Esophagus (tissue), 2 donors: ENCODE measurements at regions not wholly inside any gene's neighbourhood (a gene's known extent, or its start where the extent isn't known, plus 50 kb on each side); places are given as distances from the start of the nearest gene placed in this dataset.

Experiments
- H3K27ac ChIP-seq, 2 donors: one replicate each; pipeline ENCODE4 v1.5.1; 2013; ENCODE audit warnings: low read depth in 2 of 2, mild to moderate bottlenecking in 2 of 2, inconsistent platforms in 1 of 2, low read length in 1 of 2, moderate library complexity in 1 of 2
- H3K27me3 ChIP-seq, 2 donors: one replicate each; pipeline ENCODE4 v1.6.1; 2013; ENCODE audit warnings: low read length in 2 of 2, control low read depth in 1 of 2, mild to moderate bottlenecking in 1 of 2; ENCODE audit not compliant: insufficient read depth in 2 of 2, control insufficient read depth in 1 of 2
- H3K36me3 ChIP-seq, 2 donors: one replicate each; pipeline ENCODE4 v1.6.1; 2013; ENCODE audit warnings: low read length in 1 of 2; ENCODE audit not compliant: control insufficient read depth in 2 of 2, insufficient read depth in 2 of 2
- H3K4me1 ChIP-seq, 2 donors: one replicate each; pipeline ENCODE4 v1.6.1; 2013; ENCODE audit warnings: low read length in 1 of 2; ENCODE audit not compliant: control insufficient read depth in 2 of 2, insufficient read depth in 2 of 2
- H3K4me3 ChIP-seq, 2 donors: one replicate each; pipeline ENCODE4 v1.5.1; 2013; ENCODE audit warnings: low read length in 2 of 2, mild to moderate bottlenecking in 2 of 2, low read depth in 1 of 2, moderate library complexity in 1 of 2
- H3K9me3 ChIP-seq, 2 donors: one replicate each; pipeline ENCODE4 v1.6.1; 2013; ENCODE audit warnings: mild to moderate bottlenecking in 2 of 2, low read depth in 1 of 2, low read length in 1 of 2, moderate library complexity in 1 of 2; ENCODE audit not compliant: control insufficient read depth in 2 of 2, insufficient read depth in 1 of 2
- WGBS, 2 donors: extraction: QIAGEN DNeasy Blood & Tissue Kit; methylation state at CpG; one replicate each; pipeline ENCODE4 v1.1.7; 2013; 5-methylcytosine and 5-hydroxymethylcytosine counted together
- donor health status: healthy with polysubstance abuse.
- donor health status: Bipolar disorder and iron deficiency.

DNA sequence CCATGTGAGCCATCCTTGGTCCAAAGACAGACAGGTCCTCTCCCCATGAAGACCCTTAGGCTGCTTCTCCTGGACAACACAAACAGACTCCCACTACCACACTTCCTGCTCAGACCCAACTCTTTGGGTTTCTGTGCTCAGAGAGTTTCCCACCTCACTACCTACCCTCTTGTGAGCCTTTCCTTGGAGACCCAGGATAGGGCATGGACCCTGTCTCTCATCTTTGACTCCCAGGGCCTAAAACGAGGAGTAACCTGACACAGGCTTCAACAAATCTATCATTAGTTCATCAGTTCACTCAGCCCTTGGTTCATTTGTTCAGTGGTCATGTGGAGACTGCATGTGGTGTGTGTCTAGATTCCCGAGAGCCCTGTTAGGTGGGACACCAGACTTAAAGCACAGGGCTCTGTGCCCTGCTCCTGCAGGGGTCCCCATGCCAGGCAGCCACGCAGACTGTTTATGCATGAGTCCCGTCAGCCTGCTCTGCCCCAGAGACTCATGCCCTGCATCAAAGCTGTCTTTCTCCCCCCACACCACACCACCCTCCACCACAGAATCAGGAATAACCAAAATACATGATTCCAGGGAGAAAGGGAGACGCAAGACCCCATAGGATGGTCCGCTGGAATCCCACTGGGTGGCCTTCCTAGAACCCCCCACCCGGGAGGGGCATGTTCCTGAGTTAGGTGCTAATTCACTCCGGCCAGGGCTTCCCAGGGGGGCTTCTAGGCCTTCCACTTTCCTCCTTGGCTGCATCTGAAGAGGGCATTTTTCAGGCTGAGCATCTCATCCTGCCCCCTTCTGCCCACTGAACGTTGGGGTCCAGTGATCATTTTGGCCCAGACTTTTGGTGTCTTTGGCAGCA lies 100.2 kb upstream of the TEX51 start:
- H3K4me1 ChIP-seq: no peaks in the 10 kb centered on the region
- H3K4me3 ChIP-seq: no peak overlapping the region
- H3K36me3 ChIP-seq: no peaks in the 10 kb centered on the region
- no peaks in the 10 kb centered on the region for H3K27me3 ChIP-seq
- no peaks in the 10 kb centered on the region for H3K9me3 ChIP-seq
- no peak overlapping the region for H3K27ac ChIP-seq
- WGBS, 2 donors: 66 to 69% methylated on average over 9 of the region's 9 CpGs

DNA sequence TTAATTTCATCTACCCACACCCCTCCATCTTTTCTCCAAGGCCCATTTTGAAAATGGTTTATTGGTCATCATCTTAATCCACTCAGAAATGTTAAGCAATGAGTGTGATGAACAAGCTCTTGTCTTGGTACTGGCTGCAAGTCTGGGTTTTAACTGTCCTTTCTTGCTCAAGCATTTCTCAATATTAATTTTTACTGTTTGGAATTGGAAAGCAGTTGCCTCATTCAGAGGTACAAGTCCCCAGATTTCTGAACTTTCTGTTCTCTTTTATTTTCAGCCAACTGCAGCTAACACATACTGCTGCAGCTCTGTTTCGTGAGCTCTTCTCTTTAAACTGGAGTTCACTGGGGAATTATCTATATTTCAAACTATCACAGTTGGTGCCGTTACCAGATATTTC lies 99.4 kb upstream of the TEX51 start:
- 72 to 82% methylated on average over 2 of the region's 2 CpGs for WGBS, 2 donors
- Histone ChIP-seq H3K36me3 (no peaks in the 10 kb centered on the region), H3K27me3 (no peaks in the 10 kb centered on the region), H3K9me3 (no peaks in the 10 kb centered on the region), H3K4me3 (no peak overlapping the region), H3K4me1 (no peaks in the 10 kb centered on the region), H3K27ac (no peak overlapping the region)

DNA sequence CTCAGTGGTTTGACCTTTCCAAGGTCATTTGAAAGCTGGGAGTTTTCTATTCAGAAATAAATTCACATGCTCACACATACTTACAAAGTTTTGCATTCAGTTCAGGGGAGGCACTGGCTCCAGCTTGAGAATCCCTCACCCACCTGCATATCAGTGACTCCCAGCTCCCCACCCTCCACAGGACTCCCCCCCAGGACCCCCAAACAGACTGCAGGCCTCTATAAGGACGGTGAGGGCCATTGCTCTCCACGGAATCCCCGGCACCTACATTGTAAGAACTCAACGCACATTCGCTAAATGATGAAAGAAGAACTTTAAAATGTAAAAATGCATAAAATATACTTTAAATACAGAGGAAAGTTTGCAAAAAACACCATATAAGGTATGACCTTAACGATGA lies 97.2 kb upstream of the TEX51 start:
- 89 to 90% methylated on average over 6 of the region's 6 CpGs for WGBS, 2 donors
- Histone ChIP-seq H3K9me3 (no peaks in the 10 kb centered on the region), H3K27me3 (no peaks in the 10 kb centered on the region), H3K4me3 (no peak overlapping the region), H3K36me3 (no peaks in the 10 kb centered on the region), H3K27ac (no peak overlapping the region), H3K4me1 (no peaks in the 10 kb centered on the region)

DNA sequence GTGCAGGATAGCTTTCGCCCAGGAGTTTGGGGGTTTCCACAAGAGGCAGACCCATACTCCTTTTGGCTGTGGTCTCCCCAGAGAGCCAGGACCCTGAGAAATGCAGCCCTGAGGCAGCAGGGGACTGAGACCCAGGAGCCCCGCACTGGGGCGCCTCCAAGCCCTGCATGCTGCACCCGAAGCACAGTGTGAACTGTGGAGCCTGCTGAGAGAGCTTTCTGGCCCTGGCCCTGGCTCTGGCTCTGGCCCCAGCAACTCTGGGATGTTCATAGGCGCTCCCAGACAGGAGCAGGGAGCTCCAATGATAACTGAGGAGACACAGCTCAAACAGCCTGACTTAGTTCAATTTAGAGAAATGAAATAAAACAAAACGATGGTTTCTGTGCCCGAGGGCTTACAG lies 96.4 kb upstream of the TEX51 start:
- no peaks in the 10 kb centered on the region for H3K4me1 ChIP-seq
- no peaks in the 10 kb centered on the region for H3K9me3 ChIP-seq
- 70 to 75% methylated on average over 7 of the region's 7 CpGs for WGBS, 2 donors
- no peak overlapping the region for H3K27ac ChIP-seq
- no peak overlapping the region for H3K4me3 ChIP-seq
- H3K27me3 ChIP-seq: no peaks in the 10 kb centered on the region
- H3K36me3 ChIP-seq: no peaks in the 10 kb centered on the region

DNA sequence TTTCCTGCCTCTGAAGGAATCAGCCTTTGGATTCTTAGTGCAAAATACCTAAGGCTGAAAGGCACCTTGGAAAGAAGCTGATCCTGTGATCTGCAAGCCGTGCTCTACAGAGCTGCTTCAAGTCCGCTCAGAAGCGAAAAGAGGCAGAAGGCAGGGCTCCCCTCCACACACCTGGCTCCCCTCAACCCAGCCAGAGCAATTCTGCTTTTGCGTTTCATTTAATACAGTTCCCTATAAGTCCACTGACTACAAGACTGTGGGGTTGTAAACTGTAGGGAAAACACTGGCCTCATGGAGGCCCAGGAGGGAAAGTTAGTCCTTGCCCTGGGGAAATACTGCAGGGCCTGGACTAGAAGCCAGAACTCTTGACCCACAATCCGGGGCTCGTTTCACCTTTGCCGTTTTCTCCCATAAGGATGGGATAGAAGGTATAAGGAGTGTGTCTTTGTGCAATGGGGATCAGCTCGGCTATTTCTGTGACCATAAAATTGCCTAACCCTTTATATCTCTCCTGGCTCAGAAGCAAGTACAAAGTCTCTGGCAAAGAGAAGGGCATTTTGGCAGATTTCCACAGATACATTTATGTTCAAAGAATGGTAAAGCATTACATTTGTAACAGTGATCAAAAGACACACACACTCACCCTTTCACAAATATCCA lies 95.8 kb upstream of the TEX51 start:
- WGBS, 2 donors: 57 to 69% methylated on average over 8 of the region's 8 CpGs
- H3K4me3 ChIP-seq: no peak overlapping the region
- no peaks in the 10 kb centered on the region for H3K9me3 ChIP-seq
- no peaks in the 10 kb centered on the region for H3K27me3 ChIP-seq
- no peaks in the 10 kb centered on the region for H3K36me3 ChIP-seq
- H3K27ac ChIP-seq: no peak overlapping the region
- H3K4me1 ChIP-seq: no peaks in the 10 kb centered on the region

DNA sequence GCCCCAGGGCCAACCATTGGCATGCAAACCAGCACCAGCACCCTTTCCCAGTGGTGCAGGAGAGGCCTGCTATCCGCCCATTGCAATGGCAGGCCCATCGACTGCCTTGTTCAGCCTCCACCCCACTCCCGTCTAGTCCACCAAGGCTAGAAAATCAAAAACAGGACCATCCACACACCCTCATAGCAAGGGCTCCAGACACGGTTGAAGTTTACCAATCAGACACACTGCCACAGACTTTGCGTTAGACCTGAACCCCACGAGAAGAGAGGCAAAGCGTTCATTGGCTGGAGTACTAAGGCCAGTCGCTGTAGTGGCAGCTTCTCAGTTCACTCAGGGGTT lies 95.3 kb upstream of the TEX51 start:
- Histone ChIP-seq H3K27ac (no peak overlapping the region), H3K27me3 (no peaks in the 10 kb centered on the region), H3K4me3 (no peak overlapping the region), H3K36me3 (no peaks in the 10 kb centered on the region), H3K9me3 (no peaks in the 10 kb centered on the region), H3K4me1 (no peaks in the 10 kb centered on the region)
- WGBS, 2 donors: 71 to 74% methylated on average over 8 of the region's 8 CpGs

DNA sequence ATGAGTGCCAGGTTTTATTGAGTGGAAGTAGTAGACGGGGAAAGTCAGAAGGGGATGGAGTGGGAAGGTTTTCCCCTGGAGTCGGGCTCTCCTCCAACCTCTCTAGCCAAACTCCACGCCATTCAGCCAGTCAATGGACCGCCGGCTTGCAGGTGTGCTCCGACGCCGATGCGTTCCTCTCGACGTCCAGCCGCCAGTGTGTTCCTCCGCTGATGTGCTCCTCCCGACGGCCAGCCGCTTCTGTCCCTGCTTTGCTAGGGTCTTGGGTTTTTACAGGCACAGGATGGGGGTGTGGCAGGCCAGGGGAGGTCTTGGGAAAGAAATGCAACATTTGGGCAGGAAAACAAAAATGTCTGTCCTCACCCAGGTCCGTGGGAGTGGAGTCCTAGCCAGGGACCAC lies 94.3 kb upstream of the TEX51 start:
- Histone ChIP-seq H3K9me3 (no peaks in the 10 kb centered on the region), H3K36me3 (no peaks in the 10 kb centered on the region), H3K4me3 (no peak overlapping the region), H3K27ac (no peak overlapping the region), H3K4me1 (no peaks in the 10 kb centered on the region), H3K27me3 (no peaks in the 10 kb centered on the region)
- 91 to 92% methylated on average over 17 of the region's 17 CpGs for WGBS, 2 donors

DNA sequence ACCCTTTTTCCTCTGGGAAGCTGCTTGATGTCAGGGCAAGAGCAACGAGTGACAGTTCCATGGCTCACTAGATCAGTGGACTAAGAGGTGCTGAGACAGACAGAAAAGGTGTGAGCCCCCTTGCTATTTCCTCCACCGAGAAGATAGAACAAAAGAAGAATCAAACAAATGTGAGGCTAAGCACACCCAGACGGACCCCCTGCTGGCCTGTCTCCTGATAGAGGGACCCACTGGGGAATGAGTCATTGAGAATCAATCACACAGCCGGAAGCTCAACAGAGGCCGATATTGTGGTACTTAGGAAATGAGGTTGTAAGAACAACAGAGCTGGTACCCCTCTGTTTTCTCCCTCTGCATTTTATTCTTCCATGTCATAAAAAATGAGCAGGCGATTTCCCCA lies 89.8 kb upstream of the TEX51 start:
- Histone ChIP-seq H3K4me3 (no peak overlapping the region), H3K9me3 (no peaks in the 10 kb centered on the region), H3K27ac (no peak overlapping the region), H3K27me3 (no peaks in the 10 kb centered on the region), H3K4me1 (no peaks in the 10 kb centered on the region), H3K36me3 (no peaks in the 10 kb centered on the region)
- WGBS, 2 donors: 29 to 38% methylated on average over 6 of the region's 6 CpGs

DNA sequence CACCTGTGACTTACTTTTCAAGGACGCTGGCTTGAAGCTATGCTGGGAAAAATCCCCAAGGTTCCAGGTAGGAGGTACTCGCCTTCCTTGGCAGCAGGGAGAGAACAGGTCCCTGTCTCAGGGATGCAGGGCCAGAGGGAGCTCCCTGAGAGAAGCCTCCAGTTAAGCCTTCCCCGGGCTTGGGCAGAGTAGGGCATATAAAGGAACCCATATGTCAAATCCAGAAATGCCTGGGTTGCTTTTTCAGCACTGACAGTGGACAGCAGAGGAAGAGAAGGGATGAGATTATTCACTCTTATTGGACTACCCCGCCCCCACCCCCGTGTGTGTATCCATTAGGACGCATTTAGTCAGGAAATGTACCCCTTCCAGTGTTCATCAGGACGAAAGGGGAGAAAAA lies 89.3 kb upstream of the TEX51 start:
- Histone ChIP-seq H3K4me1 (no peaks in the 10 kb centered on the region), H3K4me3 (no peak overlapping the region), H3K27me3 (no peaks in the 10 kb centered on the region), H3K27ac (no peak overlapping the region), H3K9me3 (no peaks in the 10 kb centered on the region), H3K36me3 (no peaks in the 10 kb centered on the region)
- WGBS, 2 donors: 57 to 59% methylated on average over 7 of the region's 7 CpGs

DNA sequence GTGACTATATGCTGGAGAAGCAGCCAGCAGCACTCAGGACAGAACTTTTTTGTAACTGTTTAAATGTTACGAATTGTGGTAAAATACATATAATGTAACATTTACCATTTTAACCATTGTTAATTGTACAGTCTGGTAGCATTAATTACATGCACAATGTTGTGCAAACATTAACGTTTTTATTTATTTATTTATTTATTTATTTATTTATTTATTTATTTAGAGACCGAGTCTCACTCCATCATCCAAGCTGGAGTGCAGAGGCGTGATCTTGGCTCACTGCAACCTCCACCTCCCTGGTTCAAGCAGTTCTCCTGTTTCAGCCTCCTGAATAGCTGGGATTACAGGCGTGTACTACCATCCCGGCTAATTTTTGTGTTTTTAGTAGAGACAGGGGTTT lies 88.7 kb upstream of the TEX51 start:
- H3K27me3 ChIP-seq: no peaks in the 10 kb centered on the region
- WGBS, 2 donors: 77 to 83% methylated on average over 6 of the region's 6 CpGs
- H3K4me1 ChIP-seq: no peaks in the 10 kb centered on the region
- H3K4me3 ChIP-seq: no peak overlapping the region
- H3K9me3 ChIP-seq: no peaks in the 10 kb centered on the region
- H3K36me3 ChIP-seq: no peaks in the 10 kb centered on the region
- H3K27ac ChIP-seq: no peak overlapping the region
